ENCODE measurements at regions not wholly inside any gene's neighbourhood (a gene's known extent, or its start where the extent isn't known, plus 50 kb on each side); places are given as distances from the start of the nearest gene placed in this dataset.
"Not testable (repeated sequence)": the region's sequence is repeated elsewhere in the genome, so short reads cannot be mapped to it uniquely, and the experiment has no call there.

GRCh38 chr3:106104078-106104477 lies 235.3 kb upstream of the CBLB start:
- no peaks in the 10 kb centered on the region for H3K36me3 ChIP-seq (ENCODE audit: control insufficient read depth in 4 of 4, insufficient read depth in 3 of 4, low read depth in 1 of 4, low read length in 3 of 4)
- no peak for DNase-seq (ENCODE audit: low spot score)
- WGBS, result 94% methylated on average over 4 of the region's 4 CpGs
- H3K9ac ChIP-seq (ENCODE audit: low read depth in 1 of 2, low read length in 2 of 2), result no peak overlapping the region
- no peak for TF ChIP-seq HNF4A (conservative IDR thresholded peaks at IDR 0.05)
- TF ChIP-seq RXRA (IDR thresholded peaks at IDR 0.05), result no peak
- TF ChIP-seq SP1 (IDR thresholded peaks at IDR 0.05), result no peak
- no peak for TF ChIP-seq RAD21 (IDR thresholded peaks at IDR 0.05)
- no peak for TF ChIP-seq FOXA1 (IDR thresholded peaks at IDR 0.05)
- TF ChIP-seq, protein P1, sequence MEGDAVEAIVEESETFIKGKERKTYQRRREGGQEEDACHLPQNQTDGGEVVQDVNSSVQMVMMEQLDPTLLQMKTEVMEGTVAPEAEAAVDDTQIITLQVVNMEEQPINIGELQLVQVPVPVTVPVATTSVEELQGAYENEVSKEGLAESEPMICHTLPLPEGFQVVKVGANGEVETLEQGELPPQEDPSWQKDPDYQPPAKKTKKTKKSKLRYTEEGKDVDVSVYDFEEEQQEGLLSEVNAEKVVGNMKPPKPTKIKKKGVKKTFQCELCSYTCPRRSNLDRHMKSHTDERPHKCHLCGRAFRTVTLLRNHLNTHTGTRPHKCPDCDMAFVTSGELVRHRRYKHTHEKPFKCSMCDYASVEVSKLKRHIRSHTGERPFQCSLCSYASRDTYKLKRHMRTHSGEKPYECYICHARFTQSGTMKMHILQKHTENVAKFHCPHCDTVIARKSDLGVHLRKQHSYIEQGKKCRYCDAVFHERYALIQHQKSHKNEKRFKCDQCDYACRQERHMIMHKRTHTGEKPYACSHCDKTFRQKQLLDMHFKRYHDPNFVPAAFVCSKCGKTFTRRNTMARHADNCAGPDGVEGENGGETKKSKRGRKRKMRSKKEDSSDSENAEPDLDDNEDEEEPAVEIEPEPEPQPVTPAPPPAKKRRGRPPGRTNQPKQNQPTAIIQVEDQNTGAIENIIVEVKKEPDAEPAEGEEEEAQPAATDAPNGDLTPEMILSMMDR (IDR thresholded peaks at IDR 0.05; ENCODE audit: low read depth, low read length, missing input control), result no peak
- no peaks in the 10 kb centered on the region for H3K27me3 ChIP-seq (ENCODE audit: control insufficient read depth in 4 of 4, insufficient read depth in 4 of 4, low read length in 3 of 4)
- no peak overlapping the region for H3K27ac ChIP-seq (ENCODE audit: low read depth in 1 of 2, low read length in 2 of 2)
- H3K4me3 ChIP-seq (ENCODE audit: low read depth in 1 of 3, low read length in 3 of 3), result no peak overlapping the region
- no peaks in the 10 kb centered on the region for H3K4me1 ChIP-seq (ENCODE audit: control insufficient read depth in 4 of 4, insufficient read depth in 4 of 4, low read length in 3 of 4)
- no peaks in the 10 kb centered on the region for H3K9me3 ChIP-seq (ENCODE audit: control insufficient read depth in 4 of 4, low read length in 3 of 4)

GRCh38 chr3:106108925-106109324 lies 240.1 kb upstream of the CBLB start:
- H3K36me3 ChIP-seq (ENCODE audit: control insufficient read depth in 4 of 4, insufficient read depth in 3 of 4, low read depth in 1 of 4, low read length in 3 of 4), result no peaks in the 10 kb centered on the region
- no peaks in the 10 kb centered on the region for H3K27me3 ChIP-seq (ENCODE audit: control insufficient read depth in 4 of 4, insufficient read depth in 4 of 4, low read length in 3 of 4)
- H3K4me3 ChIP-seq (ENCODE audit: low read depth in 1 of 3, low read length in 3 of 3), result no peak overlapping the region
- 68% methylated on average over 2 of the region's 2 CpGs for WGBS
- H3K4me1 ChIP-seq (ENCODE audit: control insufficient read depth in 4 of 4, insufficient read depth in 4 of 4, low read length in 3 of 4), result no peaks in the 10 kb centered on the region
- H3K27ac ChIP-seq (ENCODE audit: low read depth in 1 of 2, low read length in 2 of 2), result no peak overlapping the region
- H3K9me3 ChIP-seq (ENCODE audit: control insufficient read depth in 4 of 4, low read length in 3 of 4), result no peaks in the 10 kb centered on the region
- H3K9ac ChIP-seq (ENCODE audit: low read depth in 1 of 2, low read length in 2 of 2), result no peak overlapping the region
- no peak for TF ChIP-seq NR2F2 (IDR thresholded peaks at IDR 0.05)
- no peak for TF ChIP-seq EGR1 (IDR thresholded peaks at IDR 0.05; ENCODE audit: low read depth in 2 of 2)
- TF ChIP-seq REST (IDR thresholded peaks at IDR 0.05), result no peak
- no peak for TF ChIP-seq YY1 (IDR thresholded peaks at IDR 0.05)
- no peak for TF ChIP-seq FOXA2 (IDR thresholded peaks at IDR 0.05)
- TF ChIP-seq TAF1 (conservative IDR thresholded peaks at IDR 0.05), result no peak
- no peak for TF ChIP-seq FOXA1 (IDR thresholded peaks at IDR 0.05)
- TF ChIP-seq JUND (IDR thresholded peaks at IDR 0.05), result no peak
- no peak for TF ChIP-seq HNF4G (IDR thresholded peaks at IDR 0.05)
- no peak for TF ChIP-seq RXRA (IDR thresholded peaks at IDR 0.05)
- TF ChIP-seq HNF4A (conservative IDR thresholded peaks at IDR 0.05), result no peak
- no peak for TF ChIP-seq SP1 (IDR thresholded peaks at IDR 0.05)
- no peak for TF ChIP-seq ZBTB33 (IDR thresholded peaks at IDR 0.05)
- TF ChIP-seq, protein P1 (IDR thresholded peaks at IDR 0.05; ENCODE audit: low read depth, low read length, missing input control), result no peak
- no peak for DNase-seq (ENCODE audit: low spot score)

- not testable (repeated sequence) for H3K36me3 ChIP-seq (ENCODE audit: control insufficient read depth in 4 of 4, insufficient read depth in 3 of 4, low read depth in 1 of 4, low read length in 3 of 4); DNase-seq (ENCODE audit: low spot score); H3K4me1 ChIP-seq (ENCODE audit: control insufficient read depth in 4 of 4, insufficient read depth in 4 of 4, low read length in 3 of 4); H3K4me3 ChIP-seq (ENCODE audit: low read depth in 1 of 3, low read length in 3 of 3); H3K27me3 ChIP-seq (ENCODE audit: control insufficient read depth in 4 of 4, insufficient read depth in 4 of 4, low read length in 3 of 4); H3K27ac ChIP-seq (ENCODE audit: low read depth in 1 of 2, low read length in 2 of 2); H3K9ac ChIP-seq (ENCODE audit: low read depth in 1 of 2, low read length in 2 of 2); H3K9me3 ChIP-seq (ENCODE audit: control insufficient read depth in 4 of 4, low read length in 3 of 4)
- WGBS, result 98% methylated on average over 23 of the region's 26 CpGs
Measured at GRCh38 chr3:106112561-106112960, 243.7 kb upstream of the CBLB start.

All from liver (tissue), 8 donors.